K562 (cell line): ENCODE measurements at regions not wholly inside any gene's neighbourhood (a gene's known extent, or its start where the extent isn't known, plus 50 kb on each side); places are given as distances from the start of the nearest gene placed in this dataset.

Source experiments
- ATAC-seq: fragments of 200-7000 bp; cut with Tn5 transposase; 3 replicates; pipeline ENCODE4 v1.9.1; 2020; ENCODE audit warnings: moderate library complexity
- BruUV-seq: library from RNA; stranded (reverse); fragments of 400-500 nt; replicated peaks from 2 replicates; lab custom pipeline; 2021; lab: Mats Ljungman, UMichigan
- CTCF ChIA-PET: fragments of 300-600 bp; formaldehyde crosslinking; extraction: SDS; loops from one replicate; lab custom pipeline; 2021; ENCODE audit warnings: low intra/inter-chr PET ratio; lab: Yijun Ruan, JAX
- POLR2A ChIA-PET: fragments of 300-600, 350-650 bp; sonication (Branson Sonifier 250); formaldehyde crosslinking; extraction: SDS; loops from one replicate; lab custom pipeline; 2021; ENCODE audit warnings: antibody characterized with exemption, inconsistent platforms; lab: Yijun Ruan, JAX
- DNase-seq, 4 experiments: peaks; one replicate each; pipeline versions ENCODE4 v3.0.0 to v3.0.0-alpha.2; 2011 to 2018; ENCODE audit warnings: low spot score in 3 of 4, mixed read lengths in 3 of 4; ENCODE audit errors: extremely low read depth in 1 of 4
- FAIRE-seq: peaks from 2 replicates; lab custom pipeline; 2011; peaks lifted over from hg19 to GRCh38; lab: Jason Lieb, UNC
- H2AFZ ChIP-seq: 2 replicates; pipeline ENCODE4 v1.6.0; 2011; ENCODE audit warnings: low read depth, low read length, control low read depth, inconsistent platforms
- H3K27ac ChIP-seq: fragments of 200-600 bp; 3 replicates; pipeline ENCODE4 v1.8.0; 2011; ENCODE audit warnings: low read depth, mild to moderate bottlenecking, control low read depth, inconsistent platforms, low read length, moderate library complexity, mixed read lengths; ENCODE audit errors: extremely low read depth
- H3K27me3 ChIP-seq, 2 experiments: fragments of 300-600 bp in 1 of 2; 2 replicates in 1 of 2; 3 replicates in 1 of 2; pipeline versions ENCODE4 v1.6.0 to v1.8.0; 2011; ENCODE audit warnings: inconsistent platforms in 2 of 2, low read length in 2 of 2, mild to moderate bottlenecking in 1 of 2, mixed read lengths in 1 of 2, moderate library complexity in 1 of 2; ENCODE audit not compliant: control insufficient read depth in 2 of 2, insufficient read depth in 2 of 2
- H3K36me3 ChIP-seq: fragments of 300-600 bp; 3 replicates; pipeline ENCODE4 v1.8.0; 2011; ENCODE audit warnings: mild to moderate bottlenecking, low read length, inconsistent platforms; ENCODE audit not compliant: control insufficient read depth, insufficient read depth
- H3K4me1 ChIP-seq, 2 experiments: fragments of 200-600 bp in 1 of 2; replicated peaks in 1 of 2; 2 replicates in 1 of 2; 3 replicates in 1 of 2; pipeline versions ENCODE4 v1.5.1 to v1.8.0; 2011; ENCODE audit warnings: inconsistent platforms in 2 of 2, low read length in 2 of 2, mild to moderate bottlenecking in 1 of 2, mixed read lengths in 1 of 2, moderate library complexity in 1 of 2; ENCODE audit not compliant: control insufficient read depth in 2 of 2, insufficient read depth in 2 of 2
- H3K4me2 ChIP-seq: 2 replicates; pipeline ENCODE4 v1.6.1; 2011; ENCODE audit warnings: low read length, control low read depth, inconsistent platforms, mixed read lengths; ENCODE audit not compliant: insufficient read depth
- H3K4me3 ChIP-seq: fragments of 200-600 bp; sonication (generic), shearing (Covaris generic); 2 replicates; pipeline ENCODE4 v1.5.1; 2016; ENCODE audit warnings: control low read depth, inconsistent platforms
- H3K79me2 ChIP-seq: fragments of 200-600 bp; 3 replicates; pipeline ENCODE4 v1.8.0; 2011; ENCODE audit warnings: low read length, inconsistent platforms; ENCODE audit not compliant: control insufficient read depth, insufficient read depth
- H3K9ac ChIP-seq, 2 experiments: 2 replicates each; pipeline versions ENCODE4 v1.6.0 to v1.6.1; 2011; ENCODE audit warnings: low read depth in 2 of 2, low read length in 2 of 2, control low read depth in 1 of 2, inconsistent platforms in 1 of 2, mild to moderate bottlenecking in 1 of 2, mixed read lengths in 1 of 2; ENCODE audit not compliant: insufficient read depth in 1 of 2
- H3K9me1 ChIP-seq: one replicate; pipeline ENCODE4 v1.6.0; 2011; ENCODE audit warnings: inconsistent platforms, mild to moderate bottlenecking, low read length, moderate library complexity; ENCODE audit not compliant: control insufficient read depth, insufficient read depth
- H3K9me3 ChIP-seq: replicated peaks from 2 replicates; pipeline ENCODE4 v1.5.1; 2011; ENCODE audit warnings: low read depth, low read length, inconsistent platforms; ENCODE audit not compliant: control insufficient read depth, insufficient read depth
- H4K20me1 ChIP-seq: replicated peaks from 2 replicates; pipeline ENCODE4 v1.6.1; 2011; ENCODE audit warnings: low read length, inconsistent platforms, mixed read lengths; ENCODE audit not compliant: control insufficient read depth, insufficient read depth
- ELF4 ChIP-seq: fragments of 450-650 bp; formaldehyde crosslinking; IDR thresholded peaks from 2 replicates; pipeline ENCODE4 v1.4.0; 2022; ENCODE audit warnings: missing genetic modification characterization
- NEUROD1 ChIP-seq: fragments of 150-350 bp; IDR thresholded peaks from 2 replicates; pipeline ENCODE4 v1.6.1; 2014; ENCODE audit warnings: borderline replicate concordance, low read length, low read depth; ENCODE audit not compliant: partially characterized antibody
- TARDBP ChIP-seq: fragments of 450-650 bp; IDR thresholded peaks from 2 replicates; pipeline ENCODE4 v1.6.1; 2016
- THRAP3 ChIP-seq: fragments of 450-650 bp; IDR thresholded peaks from 2 replicates; pipeline ENCODE4 v1.6.1; 2016; ENCODE audit warnings: mild to moderate bottlenecking, inconsistent platforms, borderline replicate concordance
- VEZF1 ChIP-seq: fragments of 200-800 bp; sonication (Bioruptor generic); IDR thresholded peaks from 2 replicates; pipeline ENCODE4 v1.6.1; 2017; ENCODE audit warnings: missing genetic modification characterization, missing compliant biosample characterization
- WGBS: fragments of 100-300 bp; shearing (Covaris generic); methylation state at CpG from one replicate; pipeline ENCODE4 v1.1.6; 2016; ENCODE audit warnings: low coverage, mixed read lengths; ENCODE audit not compliant: insufficient coverage; ENCODE audit errors: missing lambda C conversion rate; 5-methylcytosine and 5-hydroxymethylcytosine counted together
- in situ Hi-C: fragments of 300-500 bp; cut with MboI; formaldehyde crosslinking; loops from 4 replicates; pipeline ENCODE4 v1.15.0; 2018; ENCODE audit warnings: inconsistent platforms, mixed read lengths
- intact Hi-C: fragments of 100-400 bp; cut with micrococcal nuclease; formaldehyde crosslinking; loops from 2 replicates; pipeline ENCODE4 v1.14.2; 2022
- TF ChIP-seq, protein P1 (sequence below): fragments of 450-650 bp; IDR thresholded peaks from 2 replicates; pipeline ENCODE4 v1.6.1; 2016; ENCODE audit warnings: low read depth, mild to moderate bottlenecking, moderate library complexity

DNA sequence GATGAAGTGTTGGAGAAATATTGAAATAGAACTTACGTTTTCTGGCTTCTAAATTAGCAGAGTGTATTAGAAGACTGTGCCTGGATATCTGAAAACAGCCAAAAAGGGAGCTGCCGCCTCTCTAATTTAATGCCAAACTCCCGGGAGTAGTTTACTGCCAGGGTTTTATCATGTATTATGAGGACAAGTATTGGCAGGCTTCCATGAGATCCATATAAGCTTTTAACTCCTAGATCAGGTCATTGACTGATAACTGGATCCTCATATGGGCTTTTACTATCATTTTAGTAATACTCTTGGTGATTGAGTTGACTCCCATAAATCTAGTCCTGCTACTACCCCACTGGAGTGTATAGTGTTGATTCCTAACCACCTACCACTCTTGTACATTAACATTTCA lies 178.4 kb upstream of the CXADR start:
- H3K4me2 ChIP-seq, result no peak overlapping the region
- in situ Hi-C loops (no loop called here), intact Hi-C loops (no loop called here)
- ChIA-PET CTCF (no interaction called here), POLR2A (interaction anchor here (1.0 kb wide), 1 partner anchor 12 kb away, joined by 3 read pairs; no protein-coding TSS in a partner anchor)
- 0% methylated on average over 3 of the region's 3 CpGs for WGBS
- DNase-seq (no peak), ATAC-seq (no peak), FAIRE-seq (no peak)
- H3K4me1 ChIP-seq, result no peaks in the 10 kb centered on the region
- H3K9me3 ChIP-seq, result no peaks in the 10 kb centered on the region
- H3K9me1 ChIP-seq, result no peaks in the 10 kb centered on the region
- H4K20me1 ChIP-seq, result no peaks in the 10 kb centered on the region
- H3K79me2 ChIP-seq, result no peaks in the 10 kb centered on the region
- BruUV-seq, result no TSS peak
- no peak overlapping the region for H3K9ac ChIP-seq
- H3K36me3 ChIP-seq, result no peaks in the 10 kb centered on the region
- H2AFZ ChIP-seq, result no peak overlapping the region
- no peak overlapping the region for H3K27ac ChIP-seq
- TF ChIP-seq ELF4 (CRISPR knock-in tag) (no peak), TARDBP (no peak), VEZF1 (CRISPR knock-in tag) (no peak), THRAP3 (no peak), NEUROD1 (no peak)
- TF ChIP-seq, protein P1, sequence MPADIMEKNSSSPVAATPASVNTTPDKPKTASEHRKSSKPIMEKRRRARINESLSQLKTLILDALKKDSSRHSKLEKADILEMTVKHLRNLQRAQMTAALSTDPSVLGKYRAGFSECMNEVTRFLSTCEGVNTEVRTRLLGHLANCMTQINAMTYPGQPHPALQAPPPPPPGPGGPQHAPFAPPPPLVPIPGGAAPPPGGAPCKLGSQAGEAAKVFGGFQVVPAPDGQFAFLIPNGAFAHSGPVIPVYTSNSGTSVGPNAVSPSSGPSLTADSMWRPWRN, result no peak
- H3K27me3 ChIP-seq, result no peaks in the 10 kb centered on the region
- no peak overlapping the region for H3K4me3 ChIP-seq
